Osteoblast (primary cell): ENCODE measurements at regions not wholly inside any gene's neighbourhood (a gene's known extent, or its start where the extent isn't known, plus 50 kb on each side); places are given as distances from the start of the nearest gene placed in this dataset.
A peak's percentile ranks its signal among the peaks of the same experiment; 100 is the strongest.

Experiments
- DNase-seq: peaks from one replicate; pipeline ENCODE4 v3.0.0; 2011; ENCODE audit warnings: low spot score, mixed read lengths; ENCODE audit not compliant: insufficient read length; ENCODE audit errors: missing footprints
- H2AFZ ChIP-seq: 2 replicates; pipeline ENCODE4 v1.6.0; 2011; ENCODE audit warnings: mild to moderate bottlenecking, low read length
- H3K27ac ChIP-seq: 2 replicates; pipeline ENCODE4 v1.5.1; 2011; ENCODE audit warnings: mild to moderate bottlenecking, low read depth, low read length, moderate library complexity
- H3K27me3 ChIP-seq: 2 replicates; pipeline ENCODE4 v1.6.0; 2012; ENCODE audit warnings: mild to moderate bottlenecking, control low read depth, inconsistent platforms, low read length, moderate library complexity; ENCODE audit not compliant: insufficient read depth
- H3K36me3 ChIP-seq: 2 replicates; pipeline ENCODE4 v1.5.1; 2011; ENCODE audit warnings: mild to moderate bottlenecking, low read length, control low read depth, moderate library complexity; ENCODE audit not compliant: insufficient read depth
- H3K4me1 ChIP-seq: 2 replicates; pipeline ENCODE4 v1.5.1; 2011; ENCODE audit warnings: mild to moderate bottlenecking, low read length, control low read depth, moderate library complexity; ENCODE audit not compliant: insufficient read depth
- H3K4me2 ChIP-seq: 2 replicates; pipeline ENCODE4 v1.6.0; 2011; ENCODE audit warnings: mild to moderate bottlenecking, low read length; ENCODE audit not compliant: insufficient read depth
- H3K4me3 ChIP-seq: fragments of 200-600 bp; sonication (generic); 3 replicates; pipeline ENCODE4 v1.5.1; 2012; ENCODE audit warnings: mild to moderate bottlenecking, low read length, inconsistent platforms; ENCODE audit not compliant: insufficient read depth
- H3K79me2 ChIP-seq: 2 replicates; pipeline ENCODE4 v1.6.0; 2012; ENCODE audit warnings: mild to moderate bottlenecking, low read length, control low read depth, inconsistent platforms; ENCODE audit not compliant: insufficient read depth
- H3K9me3 ChIP-seq: 2 replicates; pipeline ENCODE4 v1.5.1; 2011; ENCODE audit warnings: low read depth, low read length, control low read depth
- H4K20me1 ChIP-seq: 2 replicates; pipeline ENCODE4 v1.6.0; 2012; ENCODE audit warnings: mild to moderate bottlenecking, low read length, control low read depth; ENCODE audit not compliant: insufficient read depth
- CTCF ChIP-seq: IDR thresholded peaks from 2 replicates; pipeline ENCODE4 v1.5.1; 2011; ENCODE audit warnings: mild to moderate bottlenecking, low read depth, low read length, moderate library complexity; ENCODE audit errors: extremely low read depth

DNA sequence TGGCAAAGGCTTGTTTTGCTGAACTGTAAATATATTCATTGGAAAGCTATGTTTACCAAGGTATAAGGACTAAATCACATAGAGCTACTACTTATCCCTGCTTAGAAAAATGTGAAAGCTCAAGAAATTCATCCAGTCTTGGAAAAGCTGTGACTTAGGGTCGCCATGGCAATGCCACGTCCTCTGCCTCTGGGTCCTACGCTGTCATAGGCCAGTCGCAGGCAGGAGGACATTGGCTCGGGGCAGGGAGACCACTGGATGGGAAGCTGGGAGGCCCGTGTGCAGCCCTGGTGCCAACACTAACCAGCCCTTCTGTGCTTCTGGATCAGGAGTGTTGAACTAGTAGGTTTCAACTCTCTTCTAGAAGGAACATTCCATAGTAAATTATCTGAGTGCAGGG, 67.3 kb upstream of the PDZD8 start:
- Histone ChIP-seq H3K79me2 (no peaks in the 10 kb centered on the region), H3K27me3 (peaks cover 3% of the 10 kb centered on the region), H3K36me3 (no peaks in the 10 kb centered on the region), H3K4me3 (peak overlapping the region; percentile 30), H4K20me1 (no peaks in the 10 kb centered on the region), H3K4me1 (peaks cover 41% of the 10 kb centered on the region), H3K4me2 (peak overlapping the region; percentile 80), H3K9me3 (no peaks in the 10 kb centered on the region), H2AFZ (peak overlapping the region; percentile 13), H3K27ac (peak overlapping the region; percentile 87)
- DNase-seq, result peak; percentile 30
- TF ChIP-seq CTCF, result no peak

DNA sequence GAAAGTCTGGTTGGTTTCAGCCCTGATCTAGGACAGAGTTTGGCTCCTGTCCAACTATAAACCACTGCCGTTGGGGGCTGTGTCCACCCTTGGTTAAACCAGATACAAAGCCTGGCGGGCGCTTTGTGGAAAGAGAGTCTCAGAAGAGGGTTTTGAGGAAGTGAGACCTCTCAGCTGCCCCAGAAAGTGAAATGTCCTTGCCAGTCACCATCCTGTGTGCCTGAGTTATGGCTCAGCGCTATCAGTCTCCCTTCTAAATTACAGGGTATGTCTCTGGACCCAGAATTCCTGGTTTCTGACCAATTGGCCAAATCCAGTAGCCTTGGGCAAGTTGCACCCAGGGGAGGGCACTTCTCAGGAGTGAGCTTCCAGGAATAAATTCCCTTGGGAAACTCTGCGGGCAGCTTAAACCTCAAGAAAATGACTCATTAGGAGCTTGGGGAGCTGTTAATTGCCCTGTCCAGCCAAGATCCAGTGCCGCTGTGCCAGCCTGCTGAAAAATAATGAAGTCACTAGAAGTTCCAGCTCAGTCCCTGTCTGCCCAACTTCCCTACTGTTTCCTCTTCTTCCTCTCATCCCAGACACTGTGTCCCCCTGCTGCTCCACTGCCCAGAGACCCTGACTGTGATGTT, 66.7 kb upstream of the PDZD8 start:
- Histone ChIP-seq H4K20me1 (no peaks in the 10 kb centered on the region), H3K27ac (peak overlapping the region; percentile 87), H3K4me3 (peak overlapping the region; percentile 55), H3K79me2 (no peaks in the 10 kb centered on the region), H2AFZ (peak overlapping the region; percentile 16), H3K36me3 (no peaks in the 10 kb centered on the region), H3K4me2 (peak overlapping the region; percentile 80), H3K9me3 (no peaks in the 10 kb centered on the region), H3K4me1 (peaks cover 41% of the 10 kb centered on the region), H3K27me3 (peaks cover 3% of the 10 kb centered on the region)
- peak; percentile 93 for DNase-seq
- TF ChIP-seq CTCF, result no peak

- peak; percentile 14 for DNase-seq
- peaks cover 3% of the 10 kb centered on the region for H3K27me3 ChIP-seq
- H4K20me1 ChIP-seq, result no peaks in the 10 kb centered on the region
- peak overlapping the region; percentile 87 for H3K27ac ChIP-seq
- no peak for TF ChIP-seq CTCF
- peak overlapping the region; percentile 80 for H3K4me2 ChIP-seq
- H3K4me1 ChIP-seq, result peaks cover 41% of the 10 kb centered on the region
- H3K36me3 ChIP-seq, result no peaks in the 10 kb centered on the region
- no peaks in the 10 kb centered on the region for H3K79me2 ChIP-seq
- peak overlapping the region; percentile 55 for H3K4me3 ChIP-seq
- H3K9me3 ChIP-seq, result no peaks in the 10 kb centered on the region
- H2AFZ ChIP-seq, result no peak overlapping the region
Measured at GRCh38 chr10:117441361-117441760, 66.1 kb upstream of the PDZD8 start.

- TF ChIP-seq CTCF, result no peak
- no peaks in the 10 kb centered on the region for H3K36me3 ChIP-seq
- DNase-seq, result peak; percentile 94
- no peaks in the 10 kb centered on the region for H3K27me3 ChIP-seq
- no peak overlapping the region for H2AFZ ChIP-seq
- H3K79me2 ChIP-seq, result no peaks in the 10 kb centered on the region
- no peaks in the 10 kb centered on the region for H4K20me1 ChIP-seq
- H3K4me3 ChIP-seq, result no peak overlapping the region
- H3K27ac ChIP-seq, result peak overlapping the region; percentile 38
- peaks cover 41% of the 10 kb centered on the region for H3K4me1 ChIP-seq
- no peaks in the 10 kb centered on the region for H3K9me3 ChIP-seq
- peak overlapping the region; percentile 8 for H3K4me2 ChIP-seq
Measured at GRCh38 chr10:117439243-117439912, 64.1 kb upstream of the PDZD8 start.
